ENCODE measurements at regions not wholly inside any gene's neighbourhood (a gene's known extent, or its start where the extent isn't known, plus 50 kb on each side); places are given as distances from the start of the nearest gene placed in this dataset.

GRCh38 chr5:91741764-91742505, 358.8 kb upstream of the ARRDC3 start:
- no peak for DNase-seq

GRCh38 chr5:91730026-91730425, 346.9 kb upstream of the ARRDC3 start:
- DNase-seq: no peak

DNA sequence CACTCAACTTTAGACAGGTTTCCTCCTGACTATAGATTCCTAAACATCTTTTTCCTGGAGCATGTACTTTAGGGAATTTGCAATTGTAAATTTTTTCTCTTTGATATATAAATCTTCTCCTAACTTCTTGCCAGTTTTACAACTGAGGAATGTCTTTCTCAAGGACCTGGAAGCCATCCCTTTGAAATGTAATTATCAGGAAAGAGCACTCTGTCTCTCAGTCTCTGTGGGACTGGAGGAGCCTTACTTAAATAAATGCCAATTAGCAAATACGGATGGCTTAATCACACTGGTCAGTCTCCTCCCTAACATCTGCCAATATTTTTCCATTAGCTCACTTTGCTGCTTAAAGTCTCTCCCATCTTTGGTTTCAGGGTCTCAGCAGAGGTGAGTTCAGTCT, 344.3 kb upstream of the ARRDC3 start:
- peak; percentile 85 for DNase-seq

GRCh38 chr5:91722736-91723467, 339.8 kb upstream of the ARRDC3 start:
- DNase-seq: no peak

DNA sequence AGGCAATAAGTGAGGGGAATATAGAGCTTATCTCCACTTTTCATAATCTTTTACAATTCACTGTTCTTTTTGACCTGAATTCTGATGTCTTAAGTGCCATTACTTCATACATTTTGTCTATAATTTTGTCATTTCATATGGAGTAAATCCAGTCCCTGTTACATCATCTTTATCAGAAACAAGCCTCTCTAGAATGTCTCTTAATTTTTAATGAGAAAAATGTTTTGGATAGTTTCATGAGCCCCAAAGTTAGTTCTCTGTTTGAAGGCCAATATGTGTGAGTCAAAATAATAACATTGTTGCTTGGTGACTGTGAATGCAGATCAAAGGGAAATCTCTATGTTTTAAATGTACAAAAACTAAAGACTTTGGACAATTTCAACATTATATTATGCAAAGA, 329.6 kb upstream of the ARRDC3 start:
- DNase-seq: no peak

DNA sequence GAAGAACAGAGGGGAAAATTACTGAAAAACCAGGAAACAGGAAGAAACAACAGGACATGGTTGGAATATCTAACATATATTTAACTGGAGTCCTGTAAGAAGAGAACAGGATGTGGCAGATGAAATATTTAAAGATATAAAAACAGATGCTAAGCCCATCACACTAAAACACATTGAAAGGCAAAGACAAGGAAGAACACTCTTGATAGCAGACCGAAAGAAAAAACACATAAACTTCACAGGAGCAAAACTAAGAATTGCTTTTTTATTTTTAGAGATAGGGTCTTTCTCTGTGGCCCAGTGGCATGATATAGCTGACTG, 324.4 kb upstream of the ARRDC3 start:
- no peak for DNase-seq

DNA sequence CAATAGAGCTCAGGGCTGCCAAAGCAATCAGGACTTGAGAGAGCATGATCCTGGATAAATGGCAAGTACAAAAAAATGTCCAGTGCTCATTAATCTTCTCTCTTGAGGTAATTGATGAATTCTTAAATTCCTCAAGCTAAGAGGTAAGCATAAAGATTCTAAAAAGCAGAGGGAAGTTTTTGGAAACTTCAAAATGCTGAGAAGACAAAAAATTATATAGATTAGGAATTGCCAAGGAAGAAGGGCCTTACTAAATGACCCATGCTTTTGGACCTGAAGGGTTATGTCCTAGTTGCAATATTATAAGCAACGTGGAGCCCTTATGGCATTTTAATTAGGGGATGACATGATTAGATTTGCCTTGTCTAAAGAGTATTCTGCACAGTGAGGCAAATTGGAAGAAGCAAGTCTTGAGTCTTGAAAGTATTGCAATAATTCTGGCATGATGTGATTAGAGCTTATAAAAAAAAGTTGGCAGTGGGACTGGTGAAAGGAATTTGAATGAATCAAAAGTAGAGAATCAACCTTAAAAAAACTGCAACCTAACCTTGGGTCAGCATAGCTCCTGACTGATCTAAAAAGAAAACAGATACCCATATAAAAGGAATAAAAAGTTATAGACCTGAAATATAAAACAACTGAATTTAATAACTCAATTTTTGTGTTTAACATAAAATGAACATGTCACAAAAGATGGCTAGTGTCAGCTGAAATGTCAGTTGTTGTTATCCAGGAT, 323.8 kb upstream of the ARRDC3 start:
- no peak for DNase-seq

GRCh38 chr5:91703128-91703527, 320.0 kb upstream of the ARRDC3 start:
- no peak for DNase-seq

DNA sequence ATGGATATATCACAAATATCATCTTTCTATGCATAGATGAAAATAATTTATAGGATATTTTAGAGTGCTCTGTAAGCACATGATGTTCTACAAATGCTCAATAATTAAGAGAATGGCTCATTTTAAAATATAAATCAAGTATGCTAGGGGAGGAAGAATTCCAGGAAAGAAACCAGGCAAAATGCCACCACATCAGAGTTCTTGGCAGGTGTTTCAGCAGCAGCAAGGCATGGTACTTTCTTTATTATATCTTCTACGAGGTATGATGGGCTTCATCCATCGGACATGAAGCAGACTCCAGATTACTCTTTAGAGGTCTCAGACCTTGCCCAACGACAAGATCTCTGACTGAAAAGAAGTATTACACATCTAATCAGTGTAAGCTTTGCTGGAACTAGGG, 316.3 kb upstream of the ARRDC3 start:
- no peak for DNase-seq

GRCh38 chr5:91691592-91691991, 308.5 kb upstream of the ARRDC3 start:
- no peak for DNase-seq

DNA sequence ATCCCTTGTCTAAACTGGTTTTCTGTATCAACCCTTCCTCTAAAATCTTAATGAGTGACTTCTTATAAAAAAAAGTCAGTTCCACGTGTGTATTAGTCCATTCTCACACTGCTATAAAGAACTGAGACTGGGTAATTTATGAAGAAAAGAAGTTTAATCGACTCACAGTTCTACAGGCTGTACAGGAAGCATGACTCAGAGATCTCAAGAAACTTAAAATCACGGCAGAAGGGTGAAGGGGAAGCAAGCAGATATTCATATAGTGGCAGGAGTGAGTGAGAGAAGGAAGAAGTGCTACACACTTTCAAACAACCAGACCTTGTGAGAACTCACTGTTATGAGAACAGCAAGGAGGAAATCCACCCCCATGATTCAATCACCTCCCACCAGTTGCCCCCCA, 307.8 kb upstream of the ARRDC3 start:
- no peak for DNase-seq

GRCh38 chr5:91687430-91687829, 304.3 kb upstream of the ARRDC3 start:
- no peak for DNase-seq

DNA sequence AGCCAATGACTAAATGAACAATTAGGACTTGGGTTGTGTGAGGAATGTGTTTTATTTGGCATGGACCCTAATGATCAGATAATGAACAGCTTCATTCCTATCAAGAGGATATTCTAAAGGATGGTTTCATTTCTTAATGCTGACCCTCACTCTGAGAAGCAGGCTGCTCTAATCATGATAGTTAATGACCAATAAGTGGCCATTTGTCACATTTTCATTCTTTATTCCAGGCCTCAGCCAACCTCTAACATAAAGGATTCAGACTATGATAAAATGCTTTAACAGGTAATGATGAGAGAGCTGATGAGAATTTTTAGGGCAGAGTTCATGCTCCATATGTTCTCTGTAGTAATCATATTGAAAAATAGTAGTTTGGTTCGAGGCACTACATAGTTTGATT, 301.5 kb upstream of the ARRDC3 start:
- no peak for DNase-seq

DNA sequence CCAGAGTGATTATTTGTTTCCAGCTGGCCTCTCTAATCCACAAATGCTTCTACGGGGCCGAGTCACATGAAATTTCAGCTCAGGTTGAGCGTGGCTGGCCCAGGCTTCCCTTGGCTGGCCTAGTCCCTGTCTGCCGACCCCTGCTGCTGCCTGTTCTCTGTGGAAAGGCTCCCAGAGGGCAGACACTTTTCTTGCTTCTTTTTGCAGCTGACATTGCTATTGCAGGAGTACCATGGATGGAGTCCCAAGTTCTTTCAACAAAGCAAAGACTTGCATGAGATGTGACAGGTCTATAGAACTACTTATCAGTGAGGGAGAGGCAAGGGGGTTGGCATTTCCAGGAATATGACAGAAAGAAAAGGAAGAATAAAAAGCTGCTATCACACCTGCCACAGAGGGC, 287.4 kb upstream of the ARRDC3 start:
- peak; percentile 62 for DNase-seq

GRCh38 chr5:91670122-91670521, 287.0 kb upstream of the ARRDC3 start:
- DNase-seq: peak; percentile 44

DNA sequence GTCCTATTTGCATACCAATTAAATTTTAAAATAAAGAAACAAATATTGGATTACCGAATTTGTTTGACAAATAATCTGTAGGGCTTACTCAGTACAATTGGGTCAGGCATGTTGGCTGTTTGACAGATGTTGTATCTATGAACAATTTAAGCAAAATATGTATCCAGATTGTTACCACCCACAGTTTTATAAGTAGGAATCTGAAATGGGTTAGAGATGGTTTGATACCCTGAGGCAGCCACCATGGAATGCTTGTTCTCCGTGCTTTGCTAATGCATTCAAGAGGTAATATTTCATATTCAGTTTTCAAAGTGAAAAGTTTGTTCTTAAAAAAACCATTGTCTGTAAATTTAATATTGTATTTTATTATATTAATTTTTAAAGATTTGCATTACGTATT, 285.1 kb upstream of the ARRDC3 start:
- no peak for DNase-seq

DNA sequence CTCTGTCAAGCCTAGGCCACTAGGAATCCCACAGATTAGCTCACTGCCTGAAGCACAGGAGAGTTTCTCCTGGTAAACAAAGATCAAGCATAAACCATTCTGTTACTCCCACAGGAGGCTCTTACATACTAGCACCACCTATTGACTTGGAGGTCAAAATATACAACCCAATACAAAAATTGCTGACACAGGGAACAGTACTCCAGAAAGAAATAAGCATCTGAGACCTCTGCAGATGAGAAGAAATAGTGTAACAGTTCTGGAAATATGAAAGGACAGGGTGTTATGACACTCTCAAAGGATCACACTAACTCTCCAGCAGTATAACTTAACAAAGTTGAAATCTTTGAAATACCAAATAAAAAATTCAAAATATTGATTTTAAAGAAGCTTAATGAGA, 269.6 kb upstream of the ARRDC3 start:
- no peak for DNase-seq

GRCh38 chr5:91651704-91652103, 268.6 kb upstream of the ARRDC3 start:
- DNase-seq: no peak

DNA sequence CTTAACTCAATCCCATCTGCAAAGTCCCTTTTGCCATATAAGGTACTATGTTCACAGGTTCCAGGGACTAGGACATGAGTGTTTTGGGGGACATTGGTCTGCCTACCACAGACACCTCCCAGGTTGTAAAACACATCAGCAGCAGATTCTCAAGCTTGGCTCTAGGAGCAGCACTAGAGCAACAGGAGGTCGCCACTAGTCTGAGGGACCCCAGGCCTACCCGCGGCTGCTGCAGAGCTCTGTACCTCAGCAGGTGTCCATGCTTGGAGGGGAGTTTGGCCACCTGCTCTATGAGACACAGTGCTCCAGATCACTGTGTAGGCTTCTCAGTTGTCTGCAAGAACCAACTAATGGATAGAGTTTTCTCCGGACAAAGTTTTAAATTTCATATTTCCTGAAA, 262.2 kb upstream of the ARRDC3 start:
- DNase-seq: no peak

- no peak for DNase-seq
Observed at GRCh38 chr5:91643797-91644196, 260.7 kb upstream of the ARRDC3 start.

GRCh38 chr5:91642581-91642980, 259.5 kb upstream of the ARRDC3 start:
- no peak for DNase-seq

DNA sequence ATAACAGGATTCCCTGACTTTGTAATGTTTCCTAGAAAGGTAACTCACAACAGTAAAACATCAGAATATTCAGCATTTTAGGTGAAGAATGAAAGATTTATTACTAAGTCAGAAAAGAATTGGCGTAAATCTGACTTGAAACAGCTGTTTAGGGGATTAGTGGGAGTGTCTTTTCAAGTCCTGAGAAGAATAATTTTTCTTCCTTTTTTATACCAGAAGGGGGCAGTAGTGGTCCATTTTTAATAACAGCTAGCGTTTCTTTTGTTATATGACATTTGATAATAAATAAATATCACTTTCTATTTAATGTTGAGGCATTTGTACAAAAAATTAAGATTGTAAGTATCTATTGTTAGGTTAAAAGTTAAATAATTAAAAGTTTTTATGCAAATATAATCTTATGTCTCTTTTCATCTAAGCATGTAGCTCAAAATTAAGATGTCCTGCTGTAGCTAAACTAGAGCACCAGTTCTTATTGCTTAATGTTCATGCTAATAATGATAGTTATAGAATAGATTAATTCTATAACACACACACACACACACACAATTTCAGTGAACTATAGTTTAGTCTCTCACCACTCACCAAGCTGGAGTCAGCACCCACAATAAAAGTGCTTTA, 258.7 kb upstream of the ARRDC3 start:
- peak; percentile 84 for DNase-seq

- DNase-seq: no peak
Observed at GRCh38 chr5:91639744-91640143, 256.6 kb upstream of the ARRDC3 start.

GRCh38 chr5:91638010-91638409, 254.9 kb upstream of the ARRDC3 start:
- DNase-seq: no peak

All from NCI-H82 (cell line).